ENCODE measurements at regions not wholly inside any gene's neighbourhood (a gene's known extent, or its start where the extent isn't known, plus 50 kb on each side); places are given as distances from the start of the nearest gene placed in this dataset.
"Not testable (repeated sequence)": the region's sequence is repeated elsewhere in the genome, so short reads cannot be mapped to it uniquely, and the experiment has no call there.

DNA sequence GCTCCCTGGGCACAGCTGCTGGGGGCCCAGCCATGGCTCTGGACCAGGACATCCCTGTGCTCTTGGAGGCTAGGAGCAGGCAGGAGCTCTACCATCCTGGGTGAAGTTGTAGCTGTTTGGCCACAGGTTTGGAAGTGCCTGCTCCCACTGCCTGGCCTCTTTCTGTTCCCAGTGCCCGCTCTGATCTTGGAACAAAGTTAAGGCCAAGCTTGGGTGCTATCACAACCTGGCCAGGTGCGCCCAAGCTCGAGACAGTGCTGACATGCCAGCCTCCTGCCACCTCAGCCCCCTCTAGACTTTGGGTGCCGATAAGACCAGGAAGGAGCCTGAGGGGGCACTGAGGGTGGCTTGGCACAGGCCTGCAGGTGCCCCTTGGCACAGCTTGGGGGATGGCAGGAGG is 686.1 kb upstream of the AADAT start:
- DNase-seq: no peak

DNA sequence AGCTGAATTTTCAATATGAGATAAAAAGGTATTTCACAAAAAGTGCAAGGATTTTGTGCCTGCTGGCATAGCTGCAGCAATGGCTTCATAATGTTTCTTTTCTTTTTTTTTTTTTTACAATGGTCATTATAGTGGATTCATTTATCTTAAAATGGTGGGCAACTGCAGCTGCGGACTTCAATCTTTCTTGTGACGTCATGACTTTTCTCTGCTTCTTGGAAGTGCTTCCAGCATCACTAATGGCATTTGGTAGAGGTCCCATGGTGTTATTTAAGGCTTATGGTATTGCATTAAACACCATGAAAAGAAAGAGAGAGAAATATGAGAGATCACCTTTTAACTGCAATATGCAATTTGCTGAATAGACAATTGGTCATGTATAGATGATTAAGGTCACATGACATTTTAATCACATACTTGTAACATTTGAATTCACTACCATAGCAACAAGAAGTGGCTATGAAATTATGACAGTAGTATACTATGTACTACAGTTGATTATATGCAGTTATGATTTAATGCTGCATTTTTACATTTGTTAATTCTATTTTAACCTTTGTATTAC is 684.0 kb upstream of the AADAT start:
- no peak for DNase-seq

GRCh38 chr4:170772429-170772828 is 682.7 kb upstream of the AADAT start:
- no peak for DNase-seq

GRCh38 chr4:170770664-170771063 is 680.9 kb upstream of the AADAT start:
- no peak for DNase-seq

- DNase-seq: no peak
These were observed 680.1 kb upstream of the AADAT start for GRCh38 chr4:170769862-170770261.

DNA sequence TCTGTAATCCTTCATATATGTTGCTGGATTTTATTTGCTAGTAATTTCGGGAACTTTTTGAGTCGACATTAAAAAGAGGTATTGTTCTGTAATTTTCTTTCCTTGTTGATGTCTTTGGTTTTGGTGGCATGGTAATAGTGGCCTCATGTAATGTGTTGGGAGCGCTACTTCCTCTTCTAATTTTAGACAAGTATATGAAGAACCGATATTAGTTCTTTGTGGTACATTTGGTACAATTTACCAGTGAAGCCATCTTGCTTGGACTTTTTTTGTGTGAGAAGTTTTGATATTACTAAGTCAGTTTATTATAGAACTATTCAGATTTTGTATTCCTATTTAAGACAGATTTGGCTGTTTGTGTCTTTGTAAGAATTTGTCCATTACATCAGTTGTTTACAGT is 669.2 kb upstream of the AADAT start:
- DNase-seq: no peak

- no peak for DNase-seq
These were observed 660.8 kb upstream of the AADAT start for GRCh38 chr4:170750519-170750918.

GRCh38 chr4:170748975-170749374 is 659.2 kb upstream of the AADAT start:
- no peak for DNase-seq

DNA sequence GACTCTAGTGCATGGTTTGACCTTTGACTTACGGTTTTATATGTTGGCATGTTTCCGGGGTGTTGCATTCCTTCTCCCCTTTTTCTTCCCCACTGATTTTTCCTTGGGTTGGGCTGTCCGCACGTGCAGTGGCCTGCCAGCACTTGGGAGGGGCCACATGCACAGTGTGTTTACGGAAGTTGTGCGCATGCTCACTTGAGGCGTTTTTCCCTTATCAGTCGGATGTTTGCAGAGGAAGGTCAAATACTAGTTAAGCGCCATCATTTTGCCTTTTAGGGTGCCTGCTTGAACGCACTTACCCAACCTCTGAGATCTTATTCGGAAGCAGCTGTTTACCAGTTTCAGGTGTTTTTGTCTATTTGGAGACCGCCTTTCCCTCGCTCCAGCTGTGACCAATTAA is 653.9 kb upstream of the AADAT start:
- DNase-seq: no peak

- no peak for DNase-seq
These were observed 652.1 kb upstream of the AADAT start for GRCh38 chr4:170741856-170742255.

DNA sequence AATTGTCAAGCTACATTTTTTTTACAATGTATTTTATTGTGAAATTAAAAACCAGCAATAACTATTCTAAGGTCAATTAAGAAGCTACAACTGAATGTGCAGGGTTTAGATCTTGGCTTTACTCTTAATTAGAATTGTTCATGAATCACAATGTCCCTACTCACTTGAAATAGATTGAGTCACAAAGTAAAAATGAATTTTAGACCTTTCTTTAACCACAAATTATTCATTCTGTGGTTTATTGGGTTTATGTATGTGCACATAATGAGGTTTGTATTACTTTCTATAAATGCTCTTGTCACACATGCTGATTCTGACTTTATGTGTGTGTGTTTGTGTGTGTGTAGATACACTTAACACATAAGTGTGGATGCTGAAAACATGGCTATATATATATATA is 647.0 kb upstream of the AADAT start:
- no peak for DNase-seq

DNA sequence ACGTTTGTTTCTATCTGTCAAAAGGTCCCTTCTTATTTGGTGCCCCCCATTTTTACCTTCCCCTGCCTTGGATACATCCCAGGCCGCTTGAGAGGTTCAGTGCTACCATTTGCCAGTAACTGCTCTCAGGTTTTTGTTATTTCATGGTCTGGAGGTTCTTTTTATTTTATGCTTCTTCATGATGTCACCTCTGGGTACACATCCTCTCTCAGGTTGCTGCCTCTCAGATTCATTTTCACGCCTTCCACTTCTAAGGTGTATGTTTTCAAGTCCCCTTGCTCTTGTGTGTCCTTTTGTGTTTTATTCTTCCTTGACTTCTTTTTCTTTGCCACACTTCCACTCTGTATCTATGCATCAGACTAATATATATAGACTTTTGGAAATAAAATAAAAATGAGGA is 640.1 kb upstream of the AADAT start:
- no peak for DNase-seq

DNA sequence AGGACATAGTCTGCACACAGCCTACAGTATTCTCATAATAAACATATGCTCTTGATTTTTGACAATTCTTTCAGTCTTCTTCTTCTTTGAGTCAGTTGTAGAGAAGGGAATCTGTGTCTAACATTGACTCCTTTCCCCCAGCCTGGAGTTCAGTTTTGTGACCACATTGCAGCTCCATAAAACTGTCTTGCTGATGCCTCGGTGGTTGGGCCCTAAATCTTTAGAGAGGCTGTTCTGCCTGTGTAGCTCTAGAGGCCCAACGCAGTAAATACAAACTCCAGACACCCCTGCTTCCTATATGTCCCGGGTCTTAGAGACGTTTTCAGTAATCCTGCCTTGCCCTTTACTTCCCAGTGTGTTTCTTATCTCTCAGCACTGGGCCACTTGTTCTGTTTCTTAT is 639.5 kb upstream of the AADAT start:
- no peak for DNase-seq

GRCh38 chr4:170724191-170724590 is 634.4 kb upstream of the AADAT start:
- DNase-seq: no peak

- DNase-seq: no peak
These were observed 633.4 kb upstream of the AADAT start for GRCh38 chr4:170723171-170723570.

DNA sequence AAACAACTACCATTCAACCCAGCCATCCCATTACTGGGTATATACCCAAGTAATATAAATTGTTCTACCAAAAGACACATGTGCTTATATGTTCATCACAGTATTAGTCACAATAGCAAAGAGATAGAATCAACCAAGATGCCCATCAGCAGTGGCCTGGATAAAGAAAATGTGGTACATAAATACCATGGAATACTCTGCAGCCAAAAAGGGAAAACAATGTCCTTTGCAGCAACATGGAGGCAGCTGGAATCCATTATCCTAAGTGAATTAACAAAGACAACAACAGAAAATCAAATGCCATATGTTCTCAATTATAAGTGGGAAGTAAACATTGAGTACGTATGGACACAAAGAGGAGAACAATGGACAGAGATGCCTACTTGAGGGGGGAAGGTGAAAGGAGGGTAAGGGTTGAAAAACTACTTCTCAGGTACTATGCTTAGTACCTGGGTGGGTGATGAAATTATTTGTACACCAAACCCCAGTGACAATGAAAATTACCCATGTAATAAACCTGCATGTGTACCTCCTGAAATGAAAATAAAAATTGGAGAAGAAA is 632.1 kb upstream of the AADAT start:
- no peak for DNase-seq

GRCh38 chr4:170716868-170717267 is 627.1 kb upstream of the AADAT start:
- DNase-seq: no peak

- no peak for DNase-seq
These were observed 616.2 kb upstream of the AADAT start for GRCh38 chr4:170705907-170706306.

GRCh38 chr4:170700064-170700463 is 610.3 kb upstream of the AADAT start:
- DNase-seq: no peak

DNA sequence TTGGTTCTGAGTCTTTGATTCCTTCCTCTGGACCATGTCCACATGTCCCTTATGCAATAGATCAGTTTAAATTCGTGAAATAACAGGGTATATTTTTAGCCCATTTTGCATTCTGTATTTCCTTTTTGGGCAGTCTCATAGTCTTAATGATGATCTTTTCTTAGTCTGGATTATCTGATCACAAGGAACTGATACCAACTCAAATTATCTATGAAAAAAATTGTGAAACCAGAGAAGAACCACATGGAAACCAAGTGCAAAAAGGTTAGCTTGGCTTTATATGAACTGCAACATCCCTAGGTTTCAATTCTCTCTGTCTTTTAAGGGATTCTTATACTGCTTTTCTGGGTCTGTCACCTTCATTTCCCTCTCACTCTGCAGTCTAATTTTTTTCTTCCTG is 608.6 kb upstream of the AADAT start:
- DNase-seq: no peak

GRCh38 chr4:170697845-170698244 is 608.1 kb upstream of the AADAT start:
- DNase-seq: no peak

DNA sequence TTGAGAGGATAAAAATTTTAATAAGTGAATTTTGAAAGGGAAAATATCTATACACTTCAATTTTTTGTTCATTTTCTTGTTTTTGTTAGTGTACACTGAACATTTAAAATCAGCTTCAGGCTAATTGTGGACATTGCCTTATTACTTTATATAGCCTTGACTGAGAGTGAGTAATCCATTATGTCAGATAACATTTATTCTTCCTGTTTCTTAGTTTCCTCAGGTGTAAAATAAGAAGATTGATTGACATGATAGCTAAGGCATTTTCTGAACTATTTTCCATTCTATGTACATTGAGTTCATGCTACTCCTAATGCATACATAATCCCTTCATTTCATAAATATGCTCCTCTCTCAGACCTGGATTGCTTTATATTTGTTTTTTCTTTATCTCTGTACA is 607.3 kb upstream of the AADAT start:
- no peak for DNase-seq

GRCh38 chr4:170691168-170691567 is 601.4 kb upstream of the AADAT start:
- no peak for DNase-seq

- no peak for DNase-seq
These were observed 598.0 kb upstream of the AADAT start for GRCh38 chr4:170687751-170688150.

GRCh38 chr4:170685701-170686100 is 595.9 kb upstream of the AADAT start:
- DNase-seq: not testable (repeated sequence)
